Mesendoderm (in vitro differentiated cells): ENCODE measurements at regions not wholly inside any gene's neighbourhood (a gene's known extent, or its start where the extent isn't known, plus 50 kb on each side); places are given as distances from the start of the nearest gene placed in this dataset.

Source experiments
- DNase-seq: peaks from one replicate; pipeline ENCODE4 v3.0.0; 2013
- H2AK5ac ChIP-seq: 2 replicates; pipeline ENCODE4 v1.6.1; 2013; ENCODE audit warnings: low read length, inconsistent platforms
- H2BK120ac ChIP-seq: 2 replicates; pipeline ENCODE4 v1.6.1; 2013; ENCODE audit warnings: low read depth, mild to moderate bottlenecking, low read length, moderate library complexity, mixed read lengths
- H2BK15ac ChIP-seq: replicated peaks from 2 replicates; pipeline ENCODE4 v1.6.1; 2013; ENCODE audit warnings: low read depth, mild to moderate bottlenecking, moderate library complexity
- H2BK5ac ChIP-seq: 2 replicates; pipeline ENCODE4 v1.6.1; 2013; ENCODE audit warnings: low read length, inconsistent platforms
- H3K18ac ChIP-seq: 2 replicates; pipeline ENCODE4 v1.6.1; 2013; ENCODE audit warnings: mild to moderate bottlenecking, low read length, mixed read lengths
- H3K23ac ChIP-seq: one replicate; pipeline ENCODE4 v1.6.1; 2013; ENCODE audit warnings: low read length
- H3K27ac ChIP-seq: 2 replicates; pipeline ENCODE4 v1.5.1; 2013; ENCODE audit warnings: low read depth, mild to moderate bottlenecking, inconsistent platforms, low read length, moderate library complexity
- H3K27me3 ChIP-seq: 2 replicates; pipeline ENCODE4 v1.6.1; 2013; ENCODE audit warnings: low read length, control low read depth, mild to moderate bottlenecking, inconsistent platforms; ENCODE audit not compliant: insufficient read depth, poor library complexity
- H3K36me3 ChIP-seq: 2 replicates; pipeline ENCODE4 v1.6.1; 2013; ENCODE audit warnings: low read length, inconsistent platforms; ENCODE audit not compliant: control insufficient read depth, insufficient read depth
- H3K4ac ChIP-seq: one replicate; pipeline ENCODE4 v1.6.1; 2013; ENCODE audit warnings: low read depth, mild to moderate bottlenecking, low read length, moderate library complexity
- H3K4me1 ChIP-seq: 2 replicates; pipeline ENCODE4 v1.6.1; 2013; ENCODE audit warnings: low read depth, low read length, inconsistent platforms; ENCODE audit not compliant: control insufficient read depth
- H3K4me2 ChIP-seq: 2 replicates; pipeline ENCODE4 v1.6.1; 2013; ENCODE audit warnings: low read length
- H3K4me3 ChIP-seq: 2 replicates; pipeline ENCODE4 v1.5.1; 2013; ENCODE audit warnings: mild to moderate bottlenecking, low read length
- H3K56ac ChIP-seq: one replicate; pipeline ENCODE4 v1.6.1; 2013; ENCODE audit warnings: low read length
- H3K79me1 ChIP-seq: 2 replicates; pipeline ENCODE4 v1.6.1; 2013; ENCODE audit warnings: low read length, inconsistent platforms
- H3K79me2 ChIP-seq: 2 replicates; pipeline ENCODE4 v1.6.1; 2013; ENCODE audit warnings: mild to moderate bottlenecking, low read length; ENCODE audit not compliant: control insufficient read depth, insufficient read depth
- H3K9ac ChIP-seq: 2 replicates; pipeline ENCODE4 v1.6.1; 2013; ENCODE audit warnings: low read length, inconsistent platforms
- H4K5ac ChIP-seq: one replicate; pipeline ENCODE4 v1.6.1; 2013; ENCODE audit warnings: low read length
- H4K8ac ChIP-seq: one replicate; pipeline ENCODE4 v1.6.1; 2013; ENCODE audit warnings: low read depth, mild to moderate bottlenecking, control low read depth, low read length, moderate library complexity
- WGBS: extraction: QIAGEN DNeasy Blood & Tissue Kit; methylation state at CpG from one replicate; pipeline ENCODE4 v1.1.7; 2013; ENCODE audit warnings: low lambda C conversion rate, missing lambda C conversion rate; ENCODE audit not compliant: insufficient coverage; ENCODE audit errors: extremely low coverage; 5-methylcytosine and 5-hydroxymethylcytosine counted together

GRCh38 chr5:34475249-34475966, 180.7 kb upstream of the RAI14 start:
- Histone ChIP-seq H3K79me2 (no peaks in the 10 kb centered on the region), H3K27me3 (no peaks in the 10 kb centered on the region), H3K23ac (no peak overlapping the region), H2AK5ac (no peak overlapping the region), H3K27ac (peak overlapping the region; percentile 71), H3K79me1 (no peaks in the 10 kb centered on the region), H2BK5ac (peak overlapping the region; percentile 8), H3K56ac (peak overlapping the region; percentile 58), H3K36me3 (no peaks in the 10 kb centered on the region), H3K9ac (peak overlapping the region; percentile 19), H3K18ac (peak overlapping the region; percentile 89), H3K4me3 (no peak overlapping the region), H2BK120ac (no peak overlapping the region), H4K8ac (no peak overlapping the region), H3K4ac (no peak overlapping the region), H3K4me2 (no peak overlapping the region), H2BK15ac (peak overlapping the region; percentile 61), H3K4me1 (peaks cover 9% of the 10 kb centered on the region), H4K5ac (peak overlapping the region; percentile 92)
- no CpG with 5 or more reads among the region's 13 CpGs for WGBS
- DNase-seq: peak; percentile 91

- no peaks in the 10 kb centered on the region for H3K27me3 ChIP-seq
- no CpG with 5 or more reads among the region's 12 CpGs for WGBS
- no peak for DNase-seq
Measured at GRCh38 chr5:34476941-34477565, 179.1 kb upstream of the RAI14 start.

GRCh38 chr5:34480810-34481528, 175.2 kb upstream of the RAI14 start:
- Histone ChIP-seq H3K4me3 (no peak overlapping the region), H2BK120ac (no peak overlapping the region), H3K18ac (no peak overlapping the region), H3K27me3 (no peaks in the 10 kb centered on the region), H3K4ac (no peak overlapping the region), H3K9ac (no peak overlapping the region), H3K27ac (no peak overlapping the region), H2BK15ac (no peak overlapping the region), H4K8ac (no peak overlapping the region), H4K5ac (no peak overlapping the region), H3K23ac (no peak overlapping the region), H2AK5ac (no peak overlapping the region), H3K4me1 (peaks cover 6% of the 10 kb centered on the region), H2BK5ac (no peak overlapping the region), H3K4me2 (no peak overlapping the region), H3K56ac (no peak overlapping the region), H3K79me1 (no peaks in the 10 kb centered on the region), H3K79me2 (no peaks in the 10 kb centered on the region), H3K36me3 (no peaks in the 10 kb centered on the region)
- no CpG with 5 or more reads among the region's 6 CpGs for WGBS
- no peak for DNase-seq

More at GRCh38 chr5:34476941-34477565, 179.1 kb upstream of the RAI14 start:
- Histone ChIP-seq H4K5ac (no peak overlapping the region), H3K56ac (peak overlapping the region; percentile 17), H3K4me2 (no peak overlapping the region), H3K36me3 (no peaks in the 10 kb centered on the region), H3K27ac (no peak overlapping the region), H3K4me3 (no peak overlapping the region), H3K4me1 (peaks cover 9% of the 10 kb centered on the region), H4K8ac (no peak overlapping the region), H2BK5ac (no peak overlapping the region), H2AK5ac (peak overlapping the region; percentile 78), H2BK15ac (no peak overlapping the region), H2BK120ac (no peak overlapping the region), H3K9ac (no peak overlapping the region), H3K4ac (no peak overlapping the region), H3K23ac (no peak overlapping the region), H3K79me1 (no peaks in the 10 kb centered on the region), H3K79me2 (no peaks in the 10 kb centered on the region), H3K18ac (no peak overlapping the region)

GRCh38 chr5:34483442-34484033, 172.6 kb upstream of the RAI14 start:
- Histone ChIP-seq H2AK5ac (no peak overlapping the region), H3K18ac (no peak overlapping the region), H3K27me3 (no peaks in the 10 kb centered on the region), H3K4ac (no peak overlapping the region), H3K79me2 (no peaks in the 10 kb centered on the region), H3K23ac (no peak overlapping the region), H3K36me3 (no peaks in the 10 kb centered on the region), H3K4me2 (no peak overlapping the region), H2BK120ac (no peak overlapping the region), H3K27ac (peak overlapping the region; percentile 60), H3K4me1 (peaks cover 3% of the 10 kb centered on the region), H2BK5ac (no peak overlapping the region), H3K79me1 (no peaks in the 10 kb centered on the region), H2BK15ac (no peak overlapping the region), H4K5ac (no peak overlapping the region), H3K9ac (no peak overlapping the region), H4K8ac (no peak overlapping the region), H3K4me3 (no peak overlapping the region), H3K56ac (peak overlapping the region; percentile 54)
- DNase-seq: peak; percentile 75
- WGBS: no CpG with 5 or more reads among the region's 5 CpGs

- no peaks in the 10 kb centered on the region for H3K27me3 ChIP-seq
- H3K79me1 ChIP-seq: no peaks in the 10 kb centered on the region
- no peak overlapping the region for H3K56ac ChIP-seq
- H3K4me1 ChIP-seq: peaks cover 5% of the 10 kb centered on the region
- H3K9ac ChIP-seq: no peak overlapping the region
- DNase-seq: no peak
- WGBS: no CpG with 5 or more reads among the region's 3 CpGs
- H2BK120ac ChIP-seq: no peak overlapping the region
- no peaks in the 10 kb centered on the region for H3K36me3 ChIP-seq
- no peak overlapping the region for H3K18ac ChIP-seq
- no peak overlapping the region for H3K4me3 ChIP-seq
- no peak overlapping the region for H4K8ac ChIP-seq
- no peak overlapping the region for H4K5ac ChIP-seq
- no peak overlapping the region for H3K23ac ChIP-seq
- no peak overlapping the region for H2BK5ac ChIP-seq
- H3K4ac ChIP-seq: no peak overlapping the region
- H2BK15ac ChIP-seq: no peak overlapping the region
- no peak overlapping the region for H2AK5ac ChIP-seq
- no peak overlapping the region for H3K27ac ChIP-seq
- H3K79me2 ChIP-seq: no peaks in the 10 kb centered on the region
- H3K4me2 ChIP-seq: no peak overlapping the region
Measured at GRCh38 chr5:34484216-34484920, 171.8 kb upstream of the RAI14 start.
